Panc1 (cell line): ENCODE measurements at regions not wholly inside any gene's neighbourhood (a gene's known extent, or its start where the extent isn't known, plus 50 kb on each side); places are given as distances from the start of the nearest gene placed in this dataset.

Experiments used
- ATAC-seq: fragments of 200-7000 bp; cut with Tn5 transposase; 2 replicates; pipeline ENCODE4 v1.9.1; 2020; ENCODE audit warnings: mild to moderate bottlenecking, moderate library complexity
- BruUV-seq: library from RNA; stranded (reverse); fragments of 400-500 nt; replicated peaks from 2 replicates; lab custom pipeline; 2021; lab: Mats Ljungman, UMichigan
- CTCF ChIA-PET: fragments of 300-600 bp; sonication (Branson Sonifier 250); formaldehyde crosslinking; loops from one replicate; lab custom pipeline; 2022; ENCODE audit warnings: antibody characterized with exemption; lab: Charles Lee
- POLR2A ChIA-PET: fragments of 300-600 bp; sonication (Branson Sonifier 250); formaldehyde crosslinking; loops from one replicate; lab custom pipeline; 2022; ENCODE audit warnings: antibody characterized with exemption; lab: Charles Lee
- DNase-seq: peaks from one replicate; pipeline ENCODE4 v3.0.0-alpha.2; 2010; ENCODE audit warnings: low read depth, low spot score
- H3K27ac ChIP-seq: 2 replicates; pipeline ENCODE4 v1.5.1; 2011; ENCODE audit warnings: mild to moderate bottlenecking, low read length, inconsistent platforms
- H3K27me3 ChIP-seq: fragments of 200-500 bp; sonication (Bioruptor generic); 2 replicates; pipeline ENCODE4 v1.6.0; 2014; ENCODE audit warnings: low read length, inconsistent platforms; ENCODE audit not compliant: control insufficient read depth, insufficient read depth
- H3K36me3 ChIP-seq: fragments of 200-500 bp; sonication (Bioruptor generic); 2 replicates; pipeline ENCODE4 v1.5.1; 2014; ENCODE audit warnings: inconsistent platforms, mild to moderate bottlenecking, low read length, moderate library complexity; ENCODE audit not compliant: control insufficient read depth, insufficient read depth
- H3K4me1 ChIP-seq: 2 replicates; pipeline ENCODE4 v1.5.1; 2011; ENCODE audit warnings: inconsistent platforms, mild to moderate bottlenecking, low read length, moderate library complexity; ENCODE audit not compliant: control insufficient read depth, insufficient read depth
- H3K4me3 ChIP-seq, 2 experiments: 2 replicates each; pipeline ENCODE4 v1.5.1; 2011 to 2012; ENCODE audit warnings: low read depth in 2 of 2, low read length in 2 of 2, mild to moderate bottlenecking in 2 of 2, inconsistent platforms in 1 of 2, moderate library complexity in 1 of 2
- H3K9me3 ChIP-seq: fragments of 200-500 bp; sonication (Bioruptor generic); 2 replicates; pipeline ENCODE4 v1.5.1; 2014; ENCODE audit warnings: low read depth, mild to moderate bottlenecking, inconsistent platforms, low read length, moderate library complexity; ENCODE audit not compliant: control insufficient read depth, insufficient read depth
- POLR2AphosphoS5 ChIP-seq: IDR thresholded peaks from 2 replicates; pipeline ENCODE4 v1.6.1; 2012; ENCODE audit warnings: mild to moderate bottlenecking, low read depth, low read length, moderate library complexity
- SIN3A ChIP-seq: IDR thresholded peaks from 2 replicates; pipeline ENCODE4 v1.6.1; 2012; ENCODE audit warnings: low read depth, mild to moderate bottlenecking, low read length, moderate library complexity, borderline replicate concordance; ENCODE audit not compliant: insufficient read depth
- TCF7L2 ChIP-seq: IDR thresholded peaks from 2 replicates; pipeline ENCODE4 v1.6.1; 2011; ENCODE audit warnings: mild to moderate bottlenecking, low read depth, low read length, inconsistent platforms
- in situ Hi-C: cut with HindIII; loops from 2 replicates; pipeline ENCODE4 v1.10.0; 2016; ENCODE audit warnings: low sequenced_read_pairs, low pct_unique_long_range_greater_than_20kb
- intact Hi-C: fragments of 100-400 bp; cut with micrococcal nuclease; formaldehyde crosslinking; loops from one replicate; pipeline ENCODE4 v1.10.0; 2022; ENCODE audit not compliant: unreplicated experiment
- TF ChIP-seq, protein P1 (sequence below): fragments of 450-650 bp; IDR thresholded peaks from 2 replicates; pipeline ENCODE4 v1.5.1; 2017; ENCODE audit warnings: mild to moderate bottlenecking
- TF ChIP-seq, protein P2 (sequence below), 2 experiments: IDR thresholded peaks; 2 replicates each; pipeline ENCODE4 v1.6.1; 2011 to 2012; ENCODE audit warnings: low read depth in 2 of 2, control low read depth in 1 of 2, low read length in 1 of 2, mild to moderate bottlenecking in 1 of 2, moderate library complexity in 1 of 2; ENCODE audit not compliant: insufficient read depth in 1 of 2

GRCh38 chr6:132969196-132969595, 154.8 kb downstream of the RPS12 start:
- no peak overlapping the region for H3K4me3 ChIP-seq
- no TSS peak for BruUV-seq
- H3K4me1 ChIP-seq = no peaks in the 10 kb centered on the region
- H3K36me3 ChIP-seq = no peaks in the 10 kb centered on the region
- TF ChIP-seq POLR2AphosphoS5 = no peak
- TF ChIP-seq, protein P1, sequence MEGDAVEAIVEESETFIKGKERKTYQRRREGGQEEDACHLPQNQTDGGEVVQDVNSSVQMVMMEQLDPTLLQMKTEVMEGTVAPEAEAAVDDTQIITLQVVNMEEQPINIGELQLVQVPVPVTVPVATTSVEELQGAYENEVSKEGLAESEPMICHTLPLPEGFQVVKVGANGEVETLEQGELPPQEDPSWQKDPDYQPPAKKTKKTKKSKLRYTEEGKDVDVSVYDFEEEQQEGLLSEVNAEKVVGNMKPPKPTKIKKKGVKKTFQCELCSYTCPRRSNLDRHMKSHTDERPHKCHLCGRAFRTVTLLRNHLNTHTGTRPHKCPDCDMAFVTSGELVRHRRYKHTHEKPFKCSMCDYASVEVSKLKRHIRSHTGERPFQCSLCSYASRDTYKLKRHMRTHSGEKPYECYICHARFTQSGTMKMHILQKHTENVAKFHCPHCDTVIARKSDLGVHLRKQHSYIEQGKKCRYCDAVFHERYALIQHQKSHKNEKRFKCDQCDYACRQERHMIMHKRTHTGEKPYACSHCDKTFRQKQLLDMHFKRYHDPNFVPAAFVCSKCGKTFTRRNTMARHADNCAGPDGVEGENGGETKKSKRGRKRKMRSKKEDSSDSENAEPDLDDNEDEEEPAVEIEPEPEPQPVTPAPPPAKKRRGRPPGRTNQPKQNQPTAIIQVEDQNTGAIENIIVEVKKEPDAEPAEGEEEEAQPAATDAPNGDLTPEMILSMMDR = no peak
- no peak for TF ChIP-seq TCF7L2
- TF ChIP-seq SIN3A = no peak
- intact Hi-C loops = no loop called here
- no peak for ATAC-seq
- DNase-seq = no peak
- in situ Hi-C loops = no loop called here
- ChIA-PET POLR2A (no interaction called here), CTCF (no interaction called here)
- H3K27ac ChIP-seq = no peak overlapping the region
- H3K9me3 ChIP-seq = no peaks in the 10 kb centered on the region
- H3K27me3 ChIP-seq = no peaks in the 10 kb centered on the region

GRCh38 chr6:132971676-132972075, 157.3 kb downstream of the RPS12 start:
- CTCF ChIA-PET = no interaction called here
- no TSS peak for BruUV-seq
- H3K27ac ChIP-seq = no peak overlapping the region

More at GRCh38 chr6:132971676-132972075, 157.3 kb downstream of the RPS12 start:
- H3K9me3 ChIP-seq = no peaks in the 10 kb centered on the region
- no peak overlapping the region for H3K4me3 ChIP-seq
- DNase-seq (no peak), ATAC-seq (no peak)
- H3K4me1 ChIP-seq = no peaks in the 10 kb centered on the region
- TF ChIP-seq SIN3A = no peak
- TF ChIP-seq, protein P2, sequence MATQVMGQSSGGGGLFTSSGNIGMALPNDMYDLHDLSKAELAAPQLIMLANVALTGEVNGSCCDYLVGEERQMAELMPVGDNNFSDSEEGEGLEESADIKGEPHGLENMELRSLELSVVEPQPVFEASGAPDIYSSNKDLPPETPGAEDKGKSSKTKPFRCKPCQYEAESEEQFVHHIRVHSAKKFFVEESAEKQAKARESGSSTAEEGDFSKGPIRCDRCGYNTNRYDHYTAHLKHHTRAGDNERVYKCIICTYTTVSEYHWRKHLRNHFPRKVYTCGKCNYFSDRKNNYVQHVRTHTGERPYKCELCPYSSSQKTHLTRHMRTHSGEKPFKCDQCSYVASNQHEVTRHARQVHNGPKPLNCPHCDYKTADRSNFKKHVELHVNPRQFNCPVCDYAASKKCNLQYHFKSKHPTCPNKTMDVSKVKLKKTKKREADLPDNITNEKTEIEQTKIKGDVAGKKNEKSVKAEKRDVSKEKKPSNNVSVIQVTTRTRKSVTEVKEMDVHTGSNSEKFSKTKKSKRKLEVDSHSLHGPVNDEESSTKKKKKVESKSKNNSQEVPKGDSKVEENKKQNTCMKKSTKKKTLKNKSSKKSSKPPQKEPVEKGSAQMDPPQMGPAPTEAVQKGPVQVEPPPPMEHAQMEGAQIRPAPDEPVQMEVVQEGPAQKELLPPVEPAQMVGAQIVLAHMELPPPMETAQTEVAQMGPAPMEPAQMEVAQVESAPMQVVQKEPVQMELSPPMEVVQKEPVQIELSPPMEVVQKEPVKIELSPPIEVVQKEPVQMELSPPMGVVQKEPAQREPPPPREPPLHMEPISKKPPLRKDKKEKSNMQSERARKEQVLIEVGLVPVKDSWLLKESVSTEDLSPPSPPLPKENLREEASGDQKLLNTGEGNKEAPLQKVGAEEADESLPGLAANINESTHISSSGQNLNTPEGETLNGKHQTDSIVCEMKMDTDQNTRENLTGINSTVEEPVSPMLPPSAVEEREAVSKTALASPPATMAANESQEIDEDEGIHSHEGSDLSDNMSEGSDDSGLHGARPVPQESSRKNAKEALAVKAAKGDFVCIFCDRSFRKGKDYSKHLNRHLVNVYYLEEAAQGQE (IDR thresholded peaks at IDR 0.05; ENCODE audit: insufficient read depth in 1 of 2, low read depth in 2 of 2, low read length in 1 of 2) = no peak
- no peak for TF ChIP-seq TCF7L2
- TF ChIP-seq, protein P1 = no peak
- no peak for TF ChIP-seq POLR2AphosphoS5
- no peaks in the 10 kb centered on the region for H3K27me3 ChIP-seq
- intact Hi-C loops = no loop called here
- POLR2A ChIA-PET = no interaction called here
- H3K36me3 ChIP-seq = no peaks in the 10 kb centered on the region
- in situ Hi-C loops = no loop called here
